CD4-positive, alpha-beta T cell (primary cell): ENCODE measurements at regions not wholly inside any gene's neighbourhood (a gene's known extent, or its start where the extent isn't known, plus 50 kb on each side); places are given as distances from the start of the nearest gene placed in this dataset.

Source experiments
- ATAC-seq: fragments of 200-7000 bp; cut with Tn5 transposase; one replicate; pipeline ENCODE4 v1.10.0; 2022; ENCODE audit warnings: mild to moderate bottlenecking; ENCODE audit not compliant: poor library complexity
- CTCF ChIA-PET: fragments of 350-600 bp; sonication (Branson Sonifier 250); formaldehyde crosslinking; loops from one replicate; lab custom pipeline; 2021; ENCODE audit warnings: antibody characterized with exemption, inconsistent platforms; lab: Charles Lee
- POLR2A ChIA-PET: fragments of 350-600 bp; sonication (Branson Sonifier 250); formaldehyde crosslinking; loops from one replicate; lab custom pipeline; 2021; ENCODE audit warnings: antibody characterized with exemption, inconsistent platforms; lab: Charles Lee
- DNase-seq, 14 experiments: peaks; one replicate each; pipeline ENCODE4 v3.0.0-alpha.2; 2013 to 2020; ENCODE audit warnings: mixed read lengths in 2 of 14
- H3K27ac ChIP-seq, 2 donors: one replicate each; pipeline versions ENCODE4 v1.5.1 to v1.7.0; 2013; ENCODE audit warnings: low read length in 2 of 2, low read depth in 1 of 2, mild to moderate bottlenecking in 1 of 2
- H3K27me3 ChIP-seq, 2 experiments: 1 replicate in 1 of 2; 2 replicates in 1 of 2; pipeline versions ENCODE4 v1.6.1 to v1.7.0; 2013; ENCODE audit warnings: low read length in 2 of 2, control low read depth in 1 of 2, mild to moderate bottlenecking in 1 of 2, moderate library complexity in 1 of 2; ENCODE audit not compliant: insufficient read depth in 2 of 2, control insufficient read depth in 1 of 2
- H3K36me3 ChIP-seq: one replicate; pipeline ENCODE4 v1.6.1; 2013; ENCODE audit warnings: low read length, control low read depth; ENCODE audit not compliant: insufficient read depth
- H3K4me1 ChIP-seq: one replicate; pipeline ENCODE4 v1.6.1; 2013; ENCODE audit warnings: low read length, control low read depth; ENCODE audit not compliant: insufficient read depth
- H3K4me3 ChIP-seq: one replicate; pipeline ENCODE4 v1.5.1; 2013; ENCODE audit warnings: mild to moderate bottlenecking, low read length, moderate library complexity
- H3K9me3 ChIP-seq, 2 experiments: 1 replicate in 1 of 2; 2 replicates in 1 of 2; pipeline versions ENCODE4 v1.6.1 to v1.7.0; 2013; ENCODE audit warnings: low read length in 2 of 2, mild to moderate bottlenecking in 2 of 2, control low read depth in 1 of 2, moderate library complexity in 1 of 2; ENCODE audit not compliant: control insufficient read depth in 1 of 2, insufficient read depth in 1 of 2
- H3K27ac Mint-ChIP-seq: one replicate; pipeline ENCODE4 v1.8.0; 2020; ENCODE audit warnings: mixed read lengths
- H3K27me3 Mint-ChIP-seq: one replicate; pipeline ENCODE4 v1.8.0; 2021; ENCODE audit warnings: mixed read lengths
- H3K36me3 Mint-ChIP-seq: one replicate; pipeline ENCODE4 v1.8.0; 2021; ENCODE audit warnings: low read depth, mixed read lengths
- H3K4me1 Mint-ChIP-seq: one replicate; pipeline ENCODE4 v1.8.0; 2021; ENCODE audit warnings: low read depth, mixed read lengths
- H3K4me3 Mint-ChIP-seq: one replicate; pipeline ENCODE4 v1.8.0; 2020; ENCODE audit warnings: mild to moderate bottlenecking, mixed read lengths
- H3K9me3 Mint-ChIP-seq: one replicate; pipeline ENCODE4 v1.8.0; 2020; ENCODE audit warnings: mixed read lengths
- intact Hi-C, 2 experiments: fragments of 100-400 bp; cut with DNase I in 1 of 2; cut with micrococcal nuclease in 1 of 2; formaldehyde crosslinking; loops; one replicate each; pipeline versions ENCODE4 v1.15.1 to v1.9.0; 2023 to 2025; cut with DNase I, micrococcal nuclease
- TF ChIP-seq, protein P1 (sequence below): fragments of 200-600 bp; IDR thresholded peaks from one replicate; pipeline ENCODE4 v1.8.0; 2022; ENCODE audit warnings: antibody characterized with exemption, mild to moderate bottlenecking

- H3K27ac Mint-ChIP-seq: no peak overlapping the region
These were observed 153.7 kb upstream of the ST6GALNAC5 start for GRCh38 chr1:76713535-76713934.

GRCh38 chr1:76715474-76715873 is 151.8 kb upstream of the ST6GALNAC5 start:
- Mint-ChIP-seq H3K4me3 (no peak overlapping the region), H3K27me3 (no peaks in the 10 kb centered on the region), H3K27ac (no peak overlapping the region), H3K9me3 (no peaks in the 10 kb centered on the region), H3K36me3 (no peaks in the 10 kb centered on the region), H3K4me1 (no peaks in the 10 kb centered on the region)
- DNase-seq: no peak
- TF ChIP-seq, protein P1, sequence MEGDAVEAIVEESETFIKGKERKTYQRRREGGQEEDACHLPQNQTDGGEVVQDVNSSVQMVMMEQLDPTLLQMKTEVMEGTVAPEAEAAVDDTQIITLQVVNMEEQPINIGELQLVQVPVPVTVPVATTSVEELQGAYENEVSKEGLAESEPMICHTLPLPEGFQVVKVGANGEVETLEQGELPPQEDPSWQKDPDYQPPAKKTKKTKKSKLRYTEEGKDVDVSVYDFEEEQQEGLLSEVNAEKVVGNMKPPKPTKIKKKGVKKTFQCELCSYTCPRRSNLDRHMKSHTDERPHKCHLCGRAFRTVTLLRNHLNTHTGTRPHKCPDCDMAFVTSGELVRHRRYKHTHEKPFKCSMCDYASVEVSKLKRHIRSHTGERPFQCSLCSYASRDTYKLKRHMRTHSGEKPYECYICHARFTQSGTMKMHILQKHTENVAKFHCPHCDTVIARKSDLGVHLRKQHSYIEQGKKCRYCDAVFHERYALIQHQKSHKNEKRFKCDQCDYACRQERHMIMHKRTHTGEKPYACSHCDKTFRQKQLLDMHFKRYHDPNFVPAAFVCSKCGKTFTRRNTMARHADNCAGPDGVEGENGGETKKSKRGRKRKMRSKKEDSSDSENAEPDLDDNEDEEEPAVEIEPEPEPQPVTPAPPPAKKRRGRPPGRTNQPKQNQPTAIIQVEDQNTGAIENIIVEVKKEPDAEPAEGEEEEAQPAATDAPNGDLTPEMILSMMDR: no peak
- no peaks in the 10 kb centered on the region for H3K9me3 ChIP-seq
- no peak overlapping the region for H3K27ac ChIP-seq
- ChIA-PET POLR2A (no interaction called here), CTCF (no interaction called here)
- no peaks in the 10 kb centered on the region for H3K36me3 ChIP-seq
- H3K27me3 ChIP-seq: no peaks in the 10 kb centered on the region
- intact Hi-C loops: no loop called here
- H3K4me3 ChIP-seq: no peak overlapping the region
- H3K4me1 ChIP-seq: no peaks in the 10 kb centered on the region
- no peak for ATAC-seq

More at GRCh38 chr1:76713535-76713934, 153.7 kb upstream of the ST6GALNAC5 start:
- ATAC-seq (no peak), DNase-seq (no peak)
- Mint-ChIP-seq H3K4me1 (no peaks in the 10 kb centered on the region), H3K27me3 (peaks cover 8% of the 10 kb centered on the region), H3K36me3 (no peaks in the 10 kb centered on the region), H3K4me3 (no peak overlapping the region), H3K9me3 (no peaks in the 10 kb centered on the region)
- TF ChIP-seq, protein P1: no peak
- ChIA-PET POLR2A (no interaction called here), CTCF (no interaction called here)
- no peak overlapping the region for H3K27ac ChIP-seq
- no peak overlapping the region for H3K4me3 ChIP-seq
- no peaks in the 10 kb centered on the region for H3K27me3 ChIP-seq
- H3K36me3 ChIP-seq: no peaks in the 10 kb centered on the region
- H3K9me3 ChIP-seq: no peaks in the 10 kb centered on the region
- no peaks in the 10 kb centered on the region for H3K4me1 ChIP-seq
- intact Hi-C loops: no loop called here

DNA sequence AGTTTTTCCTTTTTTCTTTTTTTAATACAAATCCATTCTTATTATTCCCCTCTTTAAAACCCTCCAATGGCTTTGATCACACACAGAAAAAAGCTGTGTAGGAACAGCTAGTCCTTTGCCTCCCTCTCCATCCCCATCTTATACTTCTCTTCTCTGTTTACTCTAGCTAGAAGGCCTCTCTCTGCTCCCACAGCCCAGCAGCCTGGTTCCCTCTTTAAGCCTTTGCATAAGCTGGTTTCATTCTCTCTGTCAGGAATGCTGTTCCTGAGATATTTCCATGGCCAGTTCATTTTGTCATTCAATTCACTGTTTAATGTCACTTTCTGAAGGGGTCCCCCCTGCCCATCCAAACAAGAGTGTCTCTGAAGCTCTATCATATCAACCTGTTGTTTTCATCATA is 143.3 kb upstream of the ST6GALNAC5 start:
- Histone ChIP-seq H3K4me3 (no peak overlapping the region), H3K4me1 (no peaks in the 10 kb centered on the region), H3K9me3 (no peaks in the 10 kb centered on the region), H3K27ac (no peak overlapping the region), H3K36me3 (no peaks in the 10 kb centered on the region), H3K27me3 (no peaks in the 10 kb centered on the region)
- Mint-ChIP-seq H3K36me3 (no peaks in the 10 kb centered on the region), H3K27me3 (no peaks in the 10 kb centered on the region), H3K9me3 (no peaks in the 10 kb centered on the region), H3K27ac (no peak overlapping the region), H3K4me1 (no peaks in the 10 kb centered on the region), H3K4me3 (no peak overlapping the region)
- TF ChIP-seq, protein P1: no peak
- intact Hi-C loops: no loop called here
- CTCF ChIA-PET: no interaction called here
- DNase-seq (no peak), ATAC-seq (no peak)
- POLR2A ChIA-PET: interaction anchor here (0.6 kb wide), 1 partner anchor 445 kb away, joined by 3 read pairs; no protein-coding TSS in a partner anchor
